ENCODE measurements at regions not wholly inside any gene's neighbourhood (a gene's known extent, or its start where the extent isn't known, plus 50 kb on each side); places are given as distances from the start of the nearest gene placed in this dataset.

DNA sequence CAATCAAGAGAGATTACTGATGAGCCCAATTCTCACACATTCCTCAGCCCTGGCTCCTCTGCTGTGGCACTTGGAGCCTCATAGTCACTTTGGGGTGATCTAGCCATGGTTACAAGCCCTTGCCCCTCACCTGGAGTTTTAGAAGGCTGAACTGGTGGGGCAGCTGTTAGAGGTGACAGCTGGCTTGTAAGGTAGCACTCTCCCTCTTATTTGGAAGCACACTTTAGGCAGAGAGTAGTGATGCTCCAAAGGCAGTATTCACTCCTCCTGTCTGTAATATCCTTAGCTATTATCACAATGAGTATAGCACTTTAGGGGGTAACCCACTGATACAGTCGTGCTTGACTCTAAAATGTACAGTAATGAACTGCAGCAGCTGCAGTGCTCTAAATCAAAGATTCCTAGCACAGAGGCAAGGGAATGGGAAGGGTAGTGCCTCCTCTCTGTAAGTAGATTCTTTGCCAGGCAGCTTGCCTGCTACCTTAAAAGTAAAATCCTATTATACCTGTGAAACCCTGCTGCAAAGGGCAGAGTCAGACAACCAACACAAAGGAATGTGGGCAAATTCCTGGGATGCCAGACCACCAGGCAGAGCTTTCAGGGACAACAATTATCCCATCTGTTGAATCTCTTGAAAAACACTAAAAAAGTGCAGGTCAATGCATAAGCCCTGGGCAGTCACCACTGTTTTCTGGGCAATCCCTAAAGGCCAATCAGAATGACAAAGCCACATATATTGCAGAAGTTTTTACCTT lies 336.3 kb downstream of the NOVA1 start:
- no peak for DNase-seq (ENCODE audit: extremely low spot score, unreplicated experiment)
- no peak overlapping the region for H3K27ac Mint-ChIP-seq
- H3K36me3 Mint-ChIP-seq, result no peaks in the 10 kb centered on the region
- TF ChIP-seq, protein P1, sequence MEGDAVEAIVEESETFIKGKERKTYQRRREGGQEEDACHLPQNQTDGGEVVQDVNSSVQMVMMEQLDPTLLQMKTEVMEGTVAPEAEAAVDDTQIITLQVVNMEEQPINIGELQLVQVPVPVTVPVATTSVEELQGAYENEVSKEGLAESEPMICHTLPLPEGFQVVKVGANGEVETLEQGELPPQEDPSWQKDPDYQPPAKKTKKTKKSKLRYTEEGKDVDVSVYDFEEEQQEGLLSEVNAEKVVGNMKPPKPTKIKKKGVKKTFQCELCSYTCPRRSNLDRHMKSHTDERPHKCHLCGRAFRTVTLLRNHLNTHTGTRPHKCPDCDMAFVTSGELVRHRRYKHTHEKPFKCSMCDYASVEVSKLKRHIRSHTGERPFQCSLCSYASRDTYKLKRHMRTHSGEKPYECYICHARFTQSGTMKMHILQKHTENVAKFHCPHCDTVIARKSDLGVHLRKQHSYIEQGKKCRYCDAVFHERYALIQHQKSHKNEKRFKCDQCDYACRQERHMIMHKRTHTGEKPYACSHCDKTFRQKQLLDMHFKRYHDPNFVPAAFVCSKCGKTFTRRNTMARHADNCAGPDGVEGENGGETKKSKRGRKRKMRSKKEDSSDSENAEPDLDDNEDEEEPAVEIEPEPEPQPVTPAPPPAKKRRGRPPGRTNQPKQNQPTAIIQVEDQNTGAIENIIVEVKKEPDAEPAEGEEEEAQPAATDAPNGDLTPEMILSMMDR (conservative IDR thresholded peaks at IDR 0.05), result no peak
- H3K4me1 Mint-ChIP-seq (ENCODE audit: unreplicated experiment), result peaks cover 6% of the 10 kb centered on the region
- H3K4me3 Mint-ChIP-seq, result no peak overlapping the region
- peaks cover 4% of the 10 kb centered on the region for H3K9me3 Mint-ChIP-seq
- H3K27me3 Mint-ChIP-seq, result no peaks in the 10 kb centered on the region

DNA sequence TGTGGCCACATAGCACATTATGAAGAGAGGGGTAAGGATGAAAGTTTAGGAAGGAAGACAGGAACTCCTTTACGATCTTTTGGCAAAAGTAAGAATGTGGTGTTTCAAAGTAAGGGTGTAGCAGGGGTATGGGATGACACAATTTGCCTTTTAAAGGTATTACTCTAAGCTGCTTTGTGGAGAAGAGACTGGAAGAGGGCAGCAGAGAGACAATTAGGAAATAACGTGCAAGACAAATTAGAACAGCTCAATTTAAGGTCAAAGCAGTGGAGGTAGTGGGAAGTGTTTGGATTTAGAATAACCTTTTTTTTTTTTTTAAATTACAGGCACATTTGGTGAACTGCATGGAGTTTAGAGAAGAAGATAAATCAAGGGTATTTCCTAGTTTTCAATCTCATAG lies 342.6 kb downstream of the NOVA1 start:
- Mint-ChIP-seq H3K27me3 (no peaks in the 10 kb centered on the region), H3K9me3 (no peaks in the 10 kb centered on the region), H3K27ac (no peak overlapping the region), H3K4me1 (ENCODE audit: unreplicated experiment) (no peaks in the 10 kb centered on the region), H3K4me3 (no peak overlapping the region), H3K36me3 (no peaks in the 10 kb centered on the region)
- TF ChIP-seq, protein P1 (conservative IDR thresholded peaks at IDR 0.05), result peak; percentile 52
- no peak for DNase-seq (ENCODE audit: extremely low spot score, unreplicated experiment)

DNA sequence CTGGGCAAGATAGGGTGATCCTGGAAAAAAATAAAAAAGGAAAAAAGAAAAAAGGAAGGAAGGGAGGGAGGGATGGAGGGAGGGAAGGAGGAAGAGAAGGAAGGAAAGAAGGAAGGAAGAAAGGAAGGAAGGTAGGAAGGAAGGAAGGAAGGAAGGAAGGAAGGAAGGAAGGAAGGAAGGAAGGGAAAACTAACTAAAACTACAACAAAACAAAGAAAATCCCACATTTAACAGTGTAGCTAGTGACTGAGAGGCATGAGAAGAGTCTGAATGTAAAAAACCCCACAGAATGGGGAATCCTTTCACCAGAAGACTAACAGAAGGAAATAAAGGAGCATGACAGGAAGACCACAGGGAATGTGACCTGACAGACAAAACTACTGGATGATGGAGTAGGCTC lies 345.7 kb downstream of the NOVA1 start:
- no peaks in the 10 kb centered on the region for H3K36me3 Mint-ChIP-seq
- H3K9me3 Mint-ChIP-seq, result no peaks in the 10 kb centered on the region
- no peak overlapping the region for H3K27ac Mint-ChIP-seq
- H3K4me1 Mint-ChIP-seq (ENCODE audit: unreplicated experiment), result no peaks in the 10 kb centered on the region
- H3K4me3 Mint-ChIP-seq, result no peak overlapping the region
- TF ChIP-seq, protein P1 (conservative IDR thresholded peaks at IDR 0.05), result no peak
- H3K27me3 Mint-ChIP-seq, result no peaks in the 10 kb centered on the region
- DNase-seq (ENCODE audit: extremely low spot score, unreplicated experiment), result no peak

DNA sequence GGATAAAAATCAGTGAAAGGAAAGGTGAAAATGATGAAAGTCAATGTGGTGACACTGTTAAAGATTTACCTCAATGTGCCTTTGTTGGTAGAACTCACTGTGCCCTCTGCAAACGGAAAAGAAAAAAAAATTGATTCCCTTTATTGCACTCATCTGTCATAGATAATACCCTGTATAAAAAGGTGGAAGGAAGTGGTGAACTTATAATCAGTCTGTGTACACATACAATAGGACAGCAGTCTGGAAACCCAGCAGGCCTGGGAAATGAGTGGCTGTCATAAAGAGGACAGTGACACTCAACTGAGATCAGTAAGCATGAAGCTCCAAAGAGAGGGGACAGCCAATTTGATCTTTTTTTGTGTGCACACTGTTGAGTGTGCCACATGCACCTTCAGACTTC lies 364.7 kb downstream of the NOVA1 start:
- no peak overlapping the region for H3K27ac Mint-ChIP-seq
- H3K4me1 Mint-ChIP-seq (ENCODE audit: unreplicated experiment), result peaks cover 5% of the 10 kb centered on the region
- no peaks in the 10 kb centered on the region for H3K27me3 Mint-ChIP-seq
- peaks cover 4% of the 10 kb centered on the region for H3K9me3 Mint-ChIP-seq
- no peak for DNase-seq (ENCODE audit: extremely low spot score, unreplicated experiment)
- no peak overlapping the region for H3K4me3 Mint-ChIP-seq
- no peaks in the 10 kb centered on the region for H3K36me3 Mint-ChIP-seq
- TF ChIP-seq, protein P1 (conservative IDR thresholded peaks at IDR 0.05), result no peak

DNA sequence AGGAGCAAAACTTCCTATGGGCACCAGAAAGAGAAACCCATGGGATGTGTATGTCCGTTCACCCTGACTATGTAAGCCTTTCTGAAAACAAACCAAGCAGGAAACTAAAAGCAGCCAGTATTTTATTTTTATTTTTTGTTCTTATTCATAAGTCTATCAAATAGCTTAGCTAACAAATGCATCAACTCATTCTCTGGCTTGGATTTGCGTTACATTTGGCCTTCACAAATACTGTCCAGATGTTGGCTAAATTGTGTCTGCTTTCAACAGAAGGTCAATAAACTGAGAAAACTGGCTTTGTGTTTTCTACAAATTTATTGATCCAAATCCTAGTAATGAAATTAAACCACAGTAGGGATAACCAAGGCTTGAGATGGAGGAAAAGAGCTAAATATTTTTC lies 379.0 kb downstream of the NOVA1 start:
- Mint-ChIP-seq H3K27me3 (peaks cover 4% of the 10 kb centered on the region), H3K36me3 (no peaks in the 10 kb centered on the region), H3K4me1 (ENCODE audit: unreplicated experiment) (peaks cover 4% of the 10 kb centered on the region), H3K27ac (no peak overlapping the region), H3K4me3 (no peak overlapping the region), H3K9me3 (no peaks in the 10 kb centered on the region)
- no peak for DNase-seq (ENCODE audit: extremely low spot score, unreplicated experiment)
- TF ChIP-seq, protein P1 (conservative IDR thresholded peaks at IDR 0.05), result no peak

Data from type B pancreatic cell (in vitro differentiated cells).